Right atrium auricular region (tissue), 2 donors: ENCODE measurements at regions not wholly inside any gene's neighbourhood (a gene's known extent, or its start where the extent isn't known, plus 50 kb on each side); places are given as distances from the start of the nearest gene placed in this dataset.
"Not testable (repeated sequence)": the region's sequence is repeated elsewhere in the genome, so short reads cannot be mapped to it uniquely, and the experiment has no call there.

ENCODE experiments used
- DNase-seq: peaks from one replicate; pipeline ENCODE4 v3.0.0-alpha.2; 2019; ENCODE audit warnings: low spot score
- H3K27ac ChIP-seq, 2 donors: fragments of 200-600 bp; sonication (generic); 1 replicate in 1 of 2; 2 replicates in 1 of 2; pipeline ENCODE4 v1.5.1; 2016 to 2019
- H3K27me3 ChIP-seq, 2 donors: fragments of 200-600 bp; sonication (generic); one replicate each; pipeline versions ENCODE4 v1.5.1 to v1.6.0; 2017 to 2019
- H3K36me3 ChIP-seq: fragments of 200-600 bp; sonication (generic); one replicate; pipeline ENCODE4 v1.5.1; 2016
- H3K4me1 ChIP-seq, 2 donors: fragments of 200-600 bp; sonication (generic); one replicate each; pipeline versions ENCODE4 v1.5.1 to v1.6.0; 2017 to 2019
- H3K4me3 ChIP-seq, 2 donors: fragments of 200-600 bp; sonication (generic); 1 replicate in 1 of 2; 2 replicates in 1 of 2; pipeline ENCODE4 v1.5.1; 2017 to 2019; ENCODE audit warnings: mild to moderate bottlenecking in 1 of 2, moderate library complexity in 1 of 2
- H3K9me3 ChIP-seq, 2 donors: fragments of 200-600 bp; sonication (generic); one replicate each; pipeline ENCODE4 v1.5.1; 2019
- CTCF ChIP-seq, 2 donors: fragments of 200-600 bp; sonication (generic); IDR thresholded peaks; one replicate each; pipeline ENCODE4 v1.5.1; 2019; ENCODE audit warnings: antibody characterized with exemption in 2 of 2

GRCh38 chr15:61379005-61379404 is 149.9 kb upstream of the RORA start:
- no peaks in the 10 kb centered on the region for H3K27me3 ChIP-seq
- no peaks in the 10 kb centered on the region for H3K4me1 ChIP-seq
- H3K4me3 ChIP-seq, result no peak overlapping the region
- no peak for TF ChIP-seq CTCF (IDR thresholded peaks at IDR 0.05)
- no peak for DNase-seq
- H3K27ac ChIP-seq, result no peak overlapping the region
- H3K36me3 ChIP-seq, result no peaks in the 10 kb centered on the region
- H3K9me3 ChIP-seq, result no peaks in the 10 kb centered on the region

- DNase-seq, result no peak
- Histone ChIP-seq H3K4me1 (no peaks in the 10 kb centered on the region), H3K9me3 (no peaks in the 10 kb centered on the region), H3K4me3 (no peak overlapping the region), H3K27ac (no peak overlapping the region), H3K27me3 (no peaks in the 10 kb centered on the region), H3K36me3 (no peaks in the 10 kb centered on the region)
- no peak for TF ChIP-seq CTCF (IDR thresholded peaks at IDR 0.05)
These were observed 147.9 kb upstream of the RORA start for GRCh38 chr15:61376961-61377360.

GRCh38 chr15:61376516-61376915 is 147.4 kb upstream of the RORA start:
- H3K27me3 ChIP-seq, result no peaks in the 10 kb centered on the region
- no peaks in the 10 kb centered on the region for H3K4me1 ChIP-seq
- H3K27ac ChIP-seq, result no peak overlapping the region
- no peaks in the 10 kb centered on the region for H3K36me3 ChIP-seq
- H3K4me3 ChIP-seq, result no peak overlapping the region
- DNase-seq, result no peak
- no peak for TF ChIP-seq CTCF (IDR thresholded peaks at IDR 0.05)
- no peaks in the 10 kb centered on the region for H3K9me3 ChIP-seq

GRCh38 chr15:61374848-61375247 is 145.7 kb upstream of the RORA start:
- H3K27ac ChIP-seq, result no peak overlapping the region
- DNase-seq, result no peak
- no peaks in the 10 kb centered on the region for H3K4me1 ChIP-seq
- no peak overlapping the region for H3K4me3 ChIP-seq
- no peaks in the 10 kb centered on the region for H3K9me3 ChIP-seq
- TF ChIP-seq CTCF (IDR thresholded peaks at IDR 0.05), result no peak
- no peaks in the 10 kb centered on the region for H3K27me3 ChIP-seq
- H3K36me3 ChIP-seq, result no peaks in the 10 kb centered on the region

- H3K4me3 ChIP-seq, result no peak overlapping the region
- TF ChIP-seq CTCF (IDR thresholded peaks at IDR 0.05), result no peak
- DNase-seq, result no peak
- H3K27ac ChIP-seq, result no peak overlapping the region
- H3K36me3 ChIP-seq, result no peaks in the 10 kb centered on the region
- H3K4me1 ChIP-seq, result no peaks in the 10 kb centered on the region
- H3K27me3 ChIP-seq, result no peaks in the 10 kb centered on the region
- H3K9me3 ChIP-seq, result no peaks in the 10 kb centered on the region
These were observed 138.9 kb upstream of the RORA start for GRCh38 chr15:61367953-61368352.

- Histone ChIP-seq H3K36me3 (no peaks in the 10 kb centered on the region), H3K9me3 (peaks cover 0 to 12% of the 10 kb centered on the region in 2 donors)
- DNase-seq, result no peak
These were observed 135.8 kb upstream of the RORA start for GRCh38 chr15:61364871-61365270.

GRCh38 chr15:61362912-61363311 is 133.8 kb upstream of the RORA start:
- not testable (repeated sequence) for H3K4me3 ChIP-seq, DNase-seq, H3K4me1 ChIP-seq, H3K36me3 ChIP-seq, H3K27me3 ChIP-seq, H3K27ac ChIP-seq
- peaks cover 0 to 12% of the 10 kb centered on the region in 2 donors for H3K9me3 ChIP-seq

More at GRCh38 chr15:61364871-61365270, 135.8 kb upstream of the RORA start:
- H3K4me1 ChIP-seq, result no peaks in the 10 kb centered on the region
- no peaks in the 10 kb centered on the region for H3K27me3 ChIP-seq
- TF ChIP-seq CTCF (IDR thresholded peaks at IDR 0.05), result no peak
- H3K27ac ChIP-seq, result no peak overlapping the region
- no peak overlapping the region for H3K4me3 ChIP-seq
